ENCODE measurements at regions not wholly inside any gene's neighbourhood (a gene's known extent, or its start where the extent isn't known, plus 50 kb on each side); places are given as distances from the start of the nearest gene placed in this dataset.
"Not testable (repeated sequence)": the region's sequence is repeated elsewhere in the genome, so short reads cannot be mapped to it uniquely, and the experiment has no call there.

DNA sequence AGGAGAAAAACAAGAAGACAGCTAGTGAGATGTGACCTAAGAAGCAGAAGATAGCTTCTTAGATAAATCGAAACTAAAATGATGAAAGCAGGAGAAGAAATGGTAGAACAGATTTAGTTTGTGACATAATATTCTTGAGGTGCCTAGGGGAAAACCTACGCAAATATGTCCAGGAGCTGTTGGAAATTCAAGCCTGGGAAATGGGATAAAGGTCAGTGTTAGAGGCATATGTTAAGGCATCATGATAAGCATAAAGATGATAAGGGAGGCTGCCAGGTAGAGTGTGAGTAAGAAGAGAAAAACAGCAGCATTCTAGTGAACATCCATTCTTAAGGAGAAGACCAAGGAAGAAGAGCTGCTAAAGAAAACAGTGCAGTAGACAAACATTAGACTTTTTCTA lies 109.6 kb upstream of the LGR5 start:
- Histone ChIP-seq H3K36me3 (ENCODE audit: control insufficient read depth, insufficient read depth, low read length) (no peaks in the 10 kb centered on the region), H3K27me3 (ENCODE audit: control insufficient read depth, insufficient read depth, low read length) (no peaks in the 10 kb centered on the region), H3K4me3 (ENCODE audit: low read depth, low read length) (no peak overlapping the region)
- DNase-seq (ENCODE audit: low read depth), result no peak
- TF ChIP-seq, protein P1, sequence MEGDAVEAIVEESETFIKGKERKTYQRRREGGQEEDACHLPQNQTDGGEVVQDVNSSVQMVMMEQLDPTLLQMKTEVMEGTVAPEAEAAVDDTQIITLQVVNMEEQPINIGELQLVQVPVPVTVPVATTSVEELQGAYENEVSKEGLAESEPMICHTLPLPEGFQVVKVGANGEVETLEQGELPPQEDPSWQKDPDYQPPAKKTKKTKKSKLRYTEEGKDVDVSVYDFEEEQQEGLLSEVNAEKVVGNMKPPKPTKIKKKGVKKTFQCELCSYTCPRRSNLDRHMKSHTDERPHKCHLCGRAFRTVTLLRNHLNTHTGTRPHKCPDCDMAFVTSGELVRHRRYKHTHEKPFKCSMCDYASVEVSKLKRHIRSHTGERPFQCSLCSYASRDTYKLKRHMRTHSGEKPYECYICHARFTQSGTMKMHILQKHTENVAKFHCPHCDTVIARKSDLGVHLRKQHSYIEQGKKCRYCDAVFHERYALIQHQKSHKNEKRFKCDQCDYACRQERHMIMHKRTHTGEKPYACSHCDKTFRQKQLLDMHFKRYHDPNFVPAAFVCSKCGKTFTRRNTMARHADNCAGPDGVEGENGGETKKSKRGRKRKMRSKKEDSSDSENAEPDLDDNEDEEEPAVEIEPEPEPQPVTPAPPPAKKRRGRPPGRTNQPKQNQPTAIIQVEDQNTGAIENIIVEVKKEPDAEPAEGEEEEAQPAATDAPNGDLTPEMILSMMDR (IDR thresholded peaks at IDR 0.05; ENCODE audit: insufficient read depth, low read length, poor library complexity, severe bottlenecking), result no peak

- Histone ChIP-seq H3K4me3 (ENCODE audit: low read depth, low read length) (no peak overlapping the region), H3K36me3 (ENCODE audit: control insufficient read depth, insufficient read depth, low read length) (no peaks in the 10 kb centered on the region), H3K27me3 (ENCODE audit: control insufficient read depth, insufficient read depth, low read length) (no peaks in the 10 kb centered on the region)
- no peak for DNase-seq (ENCODE audit: low read depth)
- TF ChIP-seq, protein P1 (IDR thresholded peaks at IDR 0.05; ENCODE audit: insufficient read depth, low read length, poor library complexity, severe bottlenecking), result no peak
Observed at GRCh38 chr12:71321531-71321930, 118.1 kb upstream of the LGR5 start.

DNA sequence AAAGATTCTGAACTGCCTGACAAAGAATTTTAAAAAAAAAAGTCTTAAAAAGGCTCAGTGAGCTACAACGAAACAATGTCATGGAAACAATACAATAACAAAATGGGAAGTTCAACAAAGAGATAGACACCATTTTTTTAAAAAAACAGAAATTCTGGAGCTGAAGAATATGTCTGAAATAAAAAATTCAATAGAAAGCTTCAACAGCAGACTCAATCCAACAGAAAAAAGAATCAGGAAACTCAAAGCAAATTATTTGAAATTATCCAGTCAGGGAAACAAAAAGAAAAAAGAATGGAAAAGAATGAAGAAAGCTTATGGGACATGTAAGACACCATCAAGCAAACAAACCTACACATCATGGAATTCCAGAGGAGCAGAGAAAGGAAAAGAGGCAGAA lies 118.5 kb upstream of the LGR5 start:
- no peak for DNase-seq (ENCODE audit: low read depth)
- Histone ChIP-seq H3K4me3 (ENCODE audit: low read depth, low read length) (no peak overlapping the region), H3K27me3 (ENCODE audit: control insufficient read depth, insufficient read depth, low read length) (no peaks in the 10 kb centered on the region), H3K36me3 (ENCODE audit: control insufficient read depth, insufficient read depth, low read length) (no peaks in the 10 kb centered on the region)
- TF ChIP-seq, protein P1 (IDR thresholded peaks at IDR 0.05; ENCODE audit: insufficient read depth, low read length, poor library complexity, severe bottlenecking), result no peak

- TF ChIP-seq, protein P1 (IDR thresholded peaks at IDR 0.05; ENCODE audit: insufficient read depth, low read length, poor library complexity, severe bottlenecking), result no peak
- no peak overlapping the region for H3K4me3 ChIP-seq (ENCODE audit: low read depth, low read length)
- H3K27me3 ChIP-seq (ENCODE audit: control insufficient read depth, insufficient read depth, low read length), result no peaks in the 10 kb centered on the region
- DNase-seq (ENCODE audit: low read depth), result no peak
- no peaks in the 10 kb centered on the region for H3K36me3 ChIP-seq (ENCODE audit: control insufficient read depth, insufficient read depth, low read length)
Observed at GRCh38 chr12:71315328-71315985, 124.1 kb upstream of the LGR5 start.

DNA sequence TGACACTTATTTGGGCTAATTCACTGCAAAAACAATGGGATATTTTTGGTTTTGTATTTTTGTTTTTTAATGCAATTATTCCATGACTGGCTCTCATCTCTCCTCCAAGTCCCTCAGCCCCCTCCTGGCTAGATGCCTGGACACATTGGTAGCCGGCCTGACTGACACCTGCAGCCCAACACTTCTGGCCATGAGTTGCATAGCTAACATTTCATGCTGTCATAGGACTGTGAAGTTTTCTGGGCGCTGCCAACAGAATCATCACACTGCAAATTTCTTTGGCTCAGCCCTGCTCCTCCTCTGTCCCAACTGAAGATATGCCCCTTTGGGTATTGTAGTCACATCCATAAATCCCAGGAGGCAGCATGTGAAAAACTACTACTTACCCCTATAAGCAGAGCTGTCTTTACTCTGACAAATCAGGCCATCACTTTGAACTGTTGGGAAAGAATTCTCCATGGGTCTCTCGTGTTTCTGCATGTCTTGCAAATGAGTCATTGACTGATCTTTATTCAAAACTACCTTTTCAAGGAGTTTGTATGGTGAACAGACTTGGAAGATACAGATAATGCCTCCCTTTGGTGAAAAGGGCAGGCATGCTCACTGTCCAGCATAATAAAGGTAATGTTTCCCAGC lies 126.7 kb upstream of the LGR5 start:
- Histone ChIP-seq H3K27me3 (ENCODE audit: control insufficient read depth, insufficient read depth, low read length) (no peaks in the 10 kb centered on the region), H3K36me3 (ENCODE audit: control insufficient read depth, insufficient read depth, low read length) (no peaks in the 10 kb centered on the region), H3K4me3 (ENCODE audit: low read depth, low read length) (no peak overlapping the region)
- TF ChIP-seq, protein P1 (IDR thresholded peaks at IDR 0.05; ENCODE audit: insufficient read depth, low read length, poor library complexity, severe bottlenecking), result no peak
- DNase-seq (ENCODE audit: low read depth), result peak; percentile 45

- DNase-seq (ENCODE audit: low read depth); H3K27me3 ChIP-seq (ENCODE audit: control insufficient read depth, insufficient read depth, low read length); H3K4me3 ChIP-seq (ENCODE audit: low read depth, low read length); H3K36me3 ChIP-seq (ENCODE audit: control insufficient read depth, insufficient read depth, low read length): not testable (repeated sequence)
Observed at GRCh38 chr12:71311611-71312010, 128.0 kb upstream of the LGR5 start.

Data from kidney epithelial cell (primary cell).